ENCODE measurements at regions not wholly inside any gene's neighbourhood (a gene's known extent, or its start where the extent isn't known, plus 50 kb on each side); places are given as distances from the start of the nearest gene placed in this dataset.

DNA sequence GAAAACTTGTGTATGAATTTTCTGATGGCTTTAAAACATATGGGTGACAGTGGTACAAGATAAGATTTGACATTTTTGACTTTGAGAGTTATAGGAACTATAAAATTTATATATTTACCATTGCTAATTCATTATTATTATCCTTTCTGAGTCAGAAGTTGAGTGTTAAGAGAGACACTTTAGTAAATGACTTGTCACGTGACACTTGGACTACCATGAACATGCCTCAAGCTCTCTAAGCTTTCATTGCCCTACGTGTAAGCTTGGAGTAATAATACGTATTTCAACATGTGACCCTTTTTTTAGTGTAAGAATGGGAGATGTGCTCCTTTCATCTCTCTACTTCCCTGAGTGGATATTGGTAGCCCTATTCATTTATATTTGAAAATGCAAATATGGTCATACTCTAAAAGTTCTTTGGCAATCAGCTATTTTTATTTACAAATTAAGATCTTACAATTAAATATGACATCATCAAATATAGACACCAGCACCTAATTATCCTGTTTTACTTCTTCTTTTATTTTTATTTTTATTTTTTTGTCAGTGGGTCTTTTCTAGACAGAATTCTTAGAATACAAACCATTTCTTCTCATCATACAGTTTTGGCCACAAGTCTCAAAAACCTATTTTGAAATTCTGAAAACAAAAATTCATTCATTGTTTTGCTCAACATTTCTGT is 837.0 kb downstream of the PDHA2 start:
- no peak for DNase-seq (ENCODE audit: low read depth in 2 of 2)

DNA sequence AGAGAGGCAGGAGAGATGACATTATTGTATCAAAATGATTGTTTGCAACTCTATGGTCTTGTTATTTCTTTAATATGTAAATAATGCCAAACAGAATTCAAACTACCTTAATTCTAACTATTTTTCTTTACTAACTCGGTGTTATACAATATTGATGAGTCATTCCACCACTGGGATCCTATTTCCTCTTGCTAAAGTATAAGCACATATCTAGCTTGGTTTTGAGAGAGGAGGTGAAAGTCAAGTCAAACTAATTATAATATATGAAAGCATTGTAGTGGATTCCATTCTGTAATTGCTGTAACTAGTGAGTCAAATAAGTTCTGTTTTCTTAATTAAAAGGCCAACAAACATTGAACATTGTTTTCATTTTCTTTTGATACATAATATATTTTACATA is 837.6 kb downstream of the PDHA2 start:
- no peak for DNase-seq (ENCODE audit: low read depth in 2 of 2)

DNA sequence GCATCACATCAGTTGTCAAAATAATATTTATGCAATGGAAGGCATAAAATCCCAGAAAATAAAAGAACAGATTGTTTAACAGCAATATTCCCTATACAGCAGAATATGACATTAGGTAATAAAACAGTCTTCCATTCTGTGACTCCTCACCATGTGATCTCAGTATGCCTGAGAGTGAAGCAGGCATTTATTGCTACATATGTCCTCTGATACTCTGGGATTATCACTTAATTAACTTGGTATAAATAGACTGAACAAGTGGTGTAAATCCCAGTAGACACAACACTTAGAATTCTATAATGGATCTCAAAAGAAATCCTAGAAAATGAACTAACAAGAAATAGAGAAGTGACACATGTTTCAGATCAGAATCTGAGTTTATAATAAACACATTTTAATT is 841.3 kb downstream of the PDHA2 start:
- DNase-seq (ENCODE audit: low read depth in 2 of 2): no peak

DNA sequence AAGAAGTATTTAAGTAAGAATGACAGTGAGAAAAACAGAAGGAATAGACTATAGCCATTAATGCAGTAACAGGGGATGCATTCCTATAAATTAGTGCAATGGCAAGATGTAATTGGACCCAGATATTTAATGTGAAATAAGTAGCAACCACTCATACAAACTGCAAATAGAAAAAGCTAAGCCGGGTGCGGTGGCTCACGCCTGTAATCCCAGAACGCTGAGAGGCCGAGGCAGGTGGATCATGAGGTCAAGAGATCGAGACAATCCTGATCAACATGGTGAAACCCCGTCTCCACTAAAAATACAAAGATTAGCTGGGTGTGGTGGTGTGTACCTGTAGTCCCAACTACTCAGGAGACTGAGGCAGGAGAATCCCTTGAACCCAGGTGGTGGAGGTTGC is 845.8 kb downstream of the PDHA2 start:
- no peak for DNase-seq (ENCODE audit: low read depth in 2 of 2)

DNA sequence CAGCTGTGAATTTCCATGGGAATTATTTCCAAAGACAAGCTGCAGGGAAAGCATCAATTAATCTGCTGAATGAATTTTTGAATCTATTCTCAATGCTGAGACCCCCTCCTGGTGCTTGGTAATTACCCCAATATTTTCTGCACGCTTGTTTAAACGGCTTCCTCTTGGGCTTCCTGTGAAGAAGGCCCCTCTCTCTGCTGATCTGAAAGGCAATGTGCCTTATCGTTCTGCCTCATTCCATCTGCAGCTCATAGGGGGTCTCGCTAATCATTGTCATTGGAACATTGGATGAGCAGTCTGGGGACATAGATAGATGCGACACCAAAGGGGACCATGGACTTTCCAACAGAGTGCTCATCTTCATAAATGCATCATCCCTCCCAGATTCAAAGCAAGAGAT is 851.6 kb downstream of the PDHA2 start:
- DNase-seq (ENCODE audit: low read depth in 2 of 2): no peak

DNA sequence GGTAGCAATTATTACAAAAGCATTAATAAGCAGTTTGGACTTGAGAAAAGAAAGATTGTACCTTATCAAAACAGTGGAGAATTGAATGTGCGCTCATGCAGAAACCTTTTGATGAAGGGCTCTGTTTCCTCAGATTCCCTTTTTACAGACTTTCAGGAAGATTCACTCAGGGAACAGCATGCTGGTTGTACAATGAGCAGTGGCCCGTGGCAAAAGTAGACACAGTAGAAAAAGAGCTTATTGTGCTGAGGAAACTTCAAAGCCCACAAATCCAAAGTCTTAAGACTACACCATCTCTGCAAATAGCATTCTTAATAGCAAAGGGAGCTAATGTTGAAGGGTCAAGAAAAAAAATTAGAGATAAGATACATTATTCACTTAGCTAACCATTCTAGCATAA is 858.9 kb downstream of the PDHA2 start:
- DNase-seq (ENCODE audit: low read depth in 2 of 2): no peak

DNA sequence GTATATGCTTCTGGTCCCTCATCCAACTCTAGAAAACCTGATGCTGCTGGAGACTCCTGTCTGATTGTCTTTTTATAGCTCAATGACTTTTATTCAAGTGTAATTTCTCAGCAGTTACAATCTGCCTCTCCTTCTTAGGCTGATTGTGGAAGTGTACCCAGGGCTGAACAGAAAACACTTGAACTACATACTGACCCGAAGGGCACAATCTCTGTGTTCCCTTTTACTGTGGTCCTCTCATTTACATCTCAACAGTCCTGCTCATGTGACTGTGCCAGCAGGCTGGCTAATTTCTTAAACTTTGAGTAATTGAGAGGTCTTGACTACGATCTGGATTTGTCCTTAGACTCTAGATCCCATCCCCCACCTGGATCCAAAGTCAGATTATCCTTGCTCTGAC is 863.4 kb downstream of the PDHA2 start:
- no peak for DNase-seq (ENCODE audit: low read depth in 2 of 2)

DNA sequence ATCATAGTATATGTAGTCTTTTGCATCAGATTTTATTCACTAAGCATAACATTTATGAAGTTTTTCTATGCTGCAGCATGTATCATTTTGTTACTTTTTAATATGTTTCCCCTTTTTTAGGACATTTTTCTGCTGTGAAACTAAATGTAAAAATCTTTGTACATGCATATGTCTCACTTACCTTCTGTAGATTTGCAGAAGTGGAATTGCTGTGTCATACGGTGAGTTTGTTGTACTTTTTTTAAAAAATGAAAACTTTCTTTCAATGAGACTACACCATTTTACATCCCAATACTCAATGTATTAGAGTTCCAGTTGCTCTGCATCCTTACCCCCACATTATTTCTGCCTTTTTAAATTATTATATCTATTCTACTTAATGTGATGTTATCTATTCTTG is 868.9 kb downstream of the PDHA2 start:
- DNase-seq (ENCODE audit: low read depth in 2 of 2): no peak

DNA sequence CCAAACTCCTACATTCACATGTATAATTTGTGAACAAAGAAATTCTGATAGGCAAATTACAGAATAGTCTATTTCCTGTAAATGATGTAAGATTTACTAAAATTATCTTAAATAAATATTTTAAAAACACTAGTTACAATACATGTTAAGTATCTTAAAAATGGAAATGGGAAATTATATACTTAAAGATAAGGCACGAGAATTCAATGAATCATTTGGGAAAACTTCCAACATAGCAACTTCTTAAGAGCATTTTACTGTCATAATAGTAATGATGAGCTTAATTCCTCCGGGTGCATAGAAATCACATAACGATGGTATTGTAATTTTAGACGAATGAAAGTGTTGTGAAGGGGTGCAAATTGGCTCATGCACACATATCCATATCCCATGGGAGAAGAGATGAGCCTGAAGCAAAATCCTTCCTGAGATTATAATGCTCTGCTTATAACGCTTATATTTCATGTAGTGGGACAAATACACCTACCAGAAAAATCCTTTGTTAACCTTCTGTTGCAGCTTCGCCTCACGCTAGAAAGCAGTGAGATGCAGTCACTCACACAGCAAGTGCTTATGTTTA is 873.5 kb downstream of the PDHA2 start:
- DNase-seq (ENCODE audit: low read depth in 2 of 2): no peak

DNA sequence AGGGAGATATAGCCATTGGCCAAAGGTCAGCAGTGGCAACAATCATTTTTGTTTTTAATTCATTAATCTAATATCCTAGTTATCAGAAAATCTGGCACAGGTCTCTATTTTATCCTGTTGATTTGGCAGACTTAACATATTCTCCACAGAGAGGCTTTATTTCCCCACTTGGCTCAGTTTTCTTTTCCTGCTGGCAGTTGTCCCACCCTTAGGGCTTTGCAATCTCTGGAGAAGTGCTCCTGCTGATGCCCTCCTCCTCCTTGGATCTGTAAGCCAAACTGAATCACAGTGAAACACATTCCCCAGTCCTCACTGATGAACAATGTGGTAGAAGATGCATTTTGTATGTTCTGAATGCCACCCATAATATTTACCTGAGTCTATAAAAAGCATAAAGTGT is 889.7 kb downstream of the PDHA2 start:
- no peak for DNase-seq (ENCODE audit: low read depth in 2 of 2)

DNA sequence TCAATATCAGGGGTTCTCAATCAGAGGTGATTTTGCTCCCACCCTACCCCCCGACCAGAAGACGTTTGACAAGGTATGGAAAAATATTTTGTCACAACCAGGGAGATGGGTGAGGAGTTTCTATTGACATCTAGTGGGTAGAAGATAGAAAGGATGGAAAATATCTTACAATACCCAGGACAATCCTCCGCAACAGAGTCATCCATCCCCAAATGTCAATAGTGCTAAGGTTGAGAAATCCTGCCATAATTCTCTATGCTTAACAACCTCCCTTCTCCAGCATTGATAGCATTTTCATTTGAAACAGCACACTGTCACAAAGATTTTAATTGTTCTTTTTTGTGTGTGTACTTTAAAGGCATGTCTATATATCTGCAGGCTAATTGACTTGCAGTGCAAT is 890.5 kb downstream of the PDHA2 start:
- no peak for DNase-seq (ENCODE audit: low read depth in 2 of 2)

DNA sequence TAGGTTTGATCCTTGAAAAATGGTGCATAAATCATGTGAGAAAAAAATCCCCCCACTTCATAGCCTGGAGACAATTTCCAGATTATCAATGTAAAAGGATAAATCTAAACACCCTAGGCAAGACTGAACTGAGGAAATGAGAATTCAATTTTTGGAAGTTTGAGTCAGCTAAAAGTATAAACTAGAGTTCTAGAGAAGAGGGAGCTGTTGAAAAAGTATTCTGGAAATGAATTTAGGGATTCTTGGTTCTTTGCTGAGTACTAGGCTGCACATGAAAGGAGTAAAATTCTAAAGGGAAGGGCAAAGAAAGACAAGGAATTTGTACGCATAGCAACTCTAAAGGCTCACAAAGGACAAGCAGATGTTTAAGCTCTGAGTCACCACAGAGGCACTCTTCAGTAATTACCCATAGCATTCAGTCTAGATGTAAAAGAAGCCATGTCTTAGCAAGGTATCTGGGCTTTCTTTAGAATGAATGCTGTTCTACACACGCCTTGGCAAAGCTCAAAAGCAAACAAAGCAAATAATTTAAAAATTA is 896.5 kb downstream of the PDHA2 start:
- DNase-seq (ENCODE audit: low read depth in 2 of 2): no peak

DNA sequence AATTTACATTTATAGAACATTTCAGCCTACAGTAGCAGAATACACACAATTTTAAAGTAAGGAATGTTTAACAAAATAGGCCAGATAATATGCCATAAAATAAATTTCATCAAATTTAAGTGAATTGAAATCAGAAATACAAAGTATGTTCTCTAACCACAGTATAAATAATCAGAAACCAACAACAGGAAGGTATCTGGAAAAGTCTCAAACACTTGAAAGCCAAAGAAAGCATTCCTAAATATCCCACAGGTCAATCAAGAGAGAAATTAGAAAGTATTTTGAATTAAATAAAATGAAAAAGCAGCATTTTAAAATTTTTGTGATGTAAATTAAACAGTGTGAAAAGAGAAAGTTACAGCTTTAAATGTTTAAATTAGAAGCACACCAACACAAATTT is 899.2 kb downstream of the PDHA2 start:
- no peak for DNase-seq (ENCODE audit: low read depth in 2 of 2)

DNA sequence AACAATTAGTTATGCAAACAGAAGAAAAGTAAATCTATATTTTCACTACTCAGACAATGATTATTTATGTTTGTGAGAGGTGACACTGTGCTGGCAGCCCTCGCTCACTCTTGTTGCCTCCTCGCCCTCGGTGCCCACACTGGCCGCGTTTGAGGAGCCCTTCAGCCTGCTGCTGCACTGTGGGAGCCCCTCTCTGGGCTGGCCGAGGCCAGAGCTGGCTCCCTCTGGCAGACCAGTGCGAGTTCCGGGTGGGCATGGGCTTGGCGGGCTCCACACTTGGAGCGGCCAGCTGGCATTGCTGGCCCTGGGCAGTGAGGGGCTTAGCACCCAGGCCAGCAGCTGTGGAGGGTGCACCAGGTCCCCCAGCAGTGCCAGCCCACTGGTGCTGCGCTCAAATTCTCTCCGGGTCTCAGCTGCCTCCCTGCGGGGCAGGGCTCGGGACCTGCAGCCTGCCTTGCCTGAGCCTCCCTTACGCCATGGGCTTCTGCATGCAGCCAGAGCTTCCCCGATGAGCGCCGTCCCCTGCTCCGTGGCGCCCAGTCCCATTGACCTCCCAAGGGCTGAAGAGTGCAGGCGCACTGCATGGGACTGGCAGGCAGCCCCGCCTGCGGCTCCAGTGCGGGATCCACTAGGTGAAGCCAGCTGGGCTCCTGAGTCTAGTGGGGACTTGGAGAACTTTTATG is 902.6 kb downstream of the PDHA2 start:
- DNase-seq (ENCODE audit: low read depth in 2 of 2): no peak

DNA sequence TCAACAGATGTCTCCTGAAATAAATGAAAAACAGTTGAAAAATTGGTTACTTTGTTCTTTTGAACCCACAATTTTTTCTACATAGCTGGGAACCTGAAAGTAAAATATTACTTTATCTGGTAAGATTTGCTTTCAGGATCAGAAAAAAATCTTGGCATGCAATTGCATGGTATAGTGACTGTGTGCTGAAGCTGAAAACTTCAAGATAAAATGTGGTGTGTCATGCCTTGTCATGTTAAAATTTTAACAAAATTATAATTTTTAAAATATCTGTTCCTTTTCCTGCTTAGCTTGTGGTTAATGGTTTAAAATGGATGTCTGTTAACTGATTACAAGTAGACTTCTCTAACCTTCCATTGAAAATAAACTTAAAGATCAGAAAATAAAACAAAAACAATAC is 904.8 kb downstream of the PDHA2 start:
- DNase-seq (ENCODE audit: low read depth in 2 of 2): no peak

DNA sequence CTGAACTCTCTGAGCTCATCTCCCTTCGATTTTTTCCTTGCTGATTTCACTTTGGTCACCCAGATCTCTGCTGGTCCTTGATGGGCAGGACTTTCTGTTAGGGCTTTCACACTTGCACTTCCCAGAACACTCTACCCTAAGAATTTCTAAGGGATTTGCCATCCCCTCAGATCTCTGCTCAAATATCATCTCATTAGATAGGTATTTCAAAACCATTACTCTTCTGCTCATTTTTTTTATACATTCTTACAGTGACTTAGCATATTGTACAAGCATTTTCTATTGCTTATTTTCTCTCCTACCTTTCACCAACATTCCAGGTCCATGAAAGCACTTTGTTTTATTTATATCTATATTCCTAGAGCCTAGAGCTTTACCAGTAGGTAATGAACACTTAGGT is 913.3 kb downstream of the PDHA2 start:
- no peak for DNase-seq (ENCODE audit: low read depth in 2 of 2)

DNA sequence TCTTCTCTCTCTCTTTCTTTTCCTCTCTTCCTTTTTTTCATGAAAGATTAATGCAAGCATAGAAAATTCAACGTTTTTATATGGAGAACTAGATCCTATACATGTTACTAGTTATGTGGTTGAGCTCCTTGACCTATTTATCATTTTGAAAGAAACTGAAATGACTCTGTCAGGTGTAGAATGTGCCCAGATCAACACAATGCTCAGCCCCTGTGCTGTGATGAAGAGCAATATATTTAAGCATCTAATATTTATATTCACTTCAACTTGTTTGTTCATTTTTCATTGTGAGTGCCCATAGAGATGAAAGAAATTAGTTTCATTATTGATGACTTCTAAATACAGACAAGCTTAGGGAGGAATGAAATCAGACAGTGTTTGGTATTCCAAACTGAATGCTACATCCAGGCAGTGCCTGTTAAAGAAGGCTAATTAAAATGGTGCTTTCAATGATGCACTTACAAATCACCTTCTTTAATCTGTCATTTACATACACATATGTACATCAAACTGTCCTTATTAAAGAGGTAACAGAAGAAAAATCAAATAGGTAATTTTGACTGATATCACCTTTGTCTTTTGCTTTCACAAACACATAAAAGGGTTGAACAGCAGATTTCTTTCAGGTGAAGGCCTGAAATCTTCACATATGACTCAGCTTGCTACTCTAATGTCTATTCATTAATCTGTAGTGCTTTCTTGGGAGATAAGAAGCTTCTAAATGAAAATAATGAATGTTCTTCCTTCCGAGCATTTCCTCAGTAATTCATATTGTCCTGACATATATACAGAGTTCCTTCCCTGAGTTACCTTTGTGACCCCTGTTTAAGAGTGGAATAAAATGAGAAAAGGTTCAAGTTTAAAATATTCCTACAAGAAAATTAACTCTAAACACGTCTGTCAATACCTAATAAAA is 915.9 kb downstream of the PDHA2 start:
- DNase-seq (ENCODE audit: low read depth in 2 of 2): no peak

DNA sequence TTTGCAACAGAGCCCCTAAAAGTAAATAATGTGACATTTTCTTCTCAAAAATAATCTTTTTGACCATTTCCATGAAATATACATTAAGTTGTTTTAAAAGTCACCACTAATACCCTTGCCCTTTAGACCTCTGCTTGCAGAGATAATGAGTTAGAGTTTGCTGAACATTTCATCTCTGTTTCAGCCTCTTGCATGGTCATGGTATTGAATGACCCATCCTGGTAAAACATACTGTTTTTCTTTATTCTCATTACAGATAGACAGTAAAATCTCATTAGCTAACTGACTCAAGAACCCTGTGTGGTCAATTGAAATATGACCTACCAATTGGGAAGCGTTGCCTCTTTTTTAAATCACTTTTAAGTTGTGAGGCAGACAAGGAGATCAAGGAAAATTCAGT is 916.7 kb downstream of the PDHA2 start:
- no peak for DNase-seq (ENCODE audit: low read depth in 2 of 2)

DNA sequence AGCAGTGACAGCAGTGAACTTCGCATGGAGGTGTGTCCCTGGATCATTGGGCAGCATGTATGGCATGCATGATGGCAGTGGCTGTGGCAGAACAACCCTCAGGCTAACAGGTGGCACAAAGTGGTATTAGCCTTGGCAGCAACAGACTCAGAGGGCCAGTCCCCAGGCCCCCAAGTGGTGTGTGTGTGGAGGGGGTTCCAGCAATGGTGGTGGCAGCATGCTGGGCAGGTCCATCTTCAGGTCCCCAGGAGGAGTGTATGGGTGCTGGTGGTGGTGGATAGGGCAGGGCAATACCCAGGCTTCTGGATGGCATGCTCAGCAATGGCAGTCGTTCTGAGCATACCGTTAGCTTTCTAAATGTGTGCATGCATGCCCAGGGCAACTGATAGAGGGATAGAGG is 923.7 kb downstream of the PDHA2 start:
- DNase-seq (ENCODE audit: low read depth in 2 of 2): no peak

DNA sequence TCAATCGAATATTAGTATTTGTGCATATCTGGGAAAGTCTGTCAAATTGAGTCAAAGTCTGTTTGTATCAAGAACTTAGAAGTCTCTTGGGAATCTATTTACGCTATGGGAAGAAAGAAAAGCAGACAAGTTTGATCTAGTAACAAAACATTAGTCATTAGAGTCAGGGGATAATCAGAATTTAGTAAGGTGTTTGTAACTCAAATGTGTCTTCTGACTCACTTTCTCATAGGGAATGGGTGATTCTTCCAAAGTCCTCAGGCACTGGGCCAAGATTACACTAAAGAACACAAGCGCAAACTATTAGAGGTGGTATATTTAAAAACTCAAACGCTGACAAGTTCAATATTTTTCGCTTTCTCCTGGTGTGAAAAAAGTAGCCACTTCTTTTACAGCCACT is 926.5 kb downstream of the PDHA2 start:
- no peak for DNase-seq (ENCODE audit: low read depth in 2 of 2)

DNA sequence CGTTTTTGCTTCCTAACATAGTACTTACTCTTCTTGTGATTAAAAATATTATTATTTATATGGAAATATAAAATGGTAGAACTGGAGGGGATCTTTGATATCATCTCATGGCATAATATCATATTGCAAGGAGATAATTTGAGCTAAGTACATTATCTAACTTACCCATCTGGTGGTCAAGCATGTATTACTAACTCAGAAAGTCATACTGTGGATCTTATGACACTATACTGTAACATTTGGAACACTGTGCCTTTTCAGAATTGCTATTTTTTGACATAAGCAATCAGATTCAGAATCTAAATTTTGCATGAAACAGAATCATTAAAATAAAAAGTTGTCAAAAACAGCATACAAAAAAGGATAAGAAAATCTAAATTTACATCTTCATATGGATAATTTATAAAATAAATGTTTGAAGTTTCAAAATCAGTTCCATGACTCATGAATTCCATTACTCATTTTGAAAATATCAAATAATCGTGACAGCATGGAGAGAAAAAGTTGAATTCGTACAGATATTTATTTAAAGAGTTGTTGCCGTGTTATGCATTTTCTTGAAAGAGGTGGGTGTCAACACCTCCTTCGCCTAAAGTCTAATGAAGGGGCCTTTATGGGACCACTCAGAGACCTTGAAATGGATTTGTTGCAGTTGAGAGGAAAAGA is 928.1 kb downstream of the PDHA2 start:
- DNase-seq (ENCODE audit: low read depth in 2 of 2): no peak

Measured in dermis microvascular lymphatic vessel endothelial cell (primary cell).